ENCODE measurements at regions not wholly inside any gene's neighbourhood (a gene's known extent, or its start where the extent isn't known, plus 50 kb on each side); places are given as distances from the start of the nearest gene placed in this dataset.

GRCh38 chr3:40843208-40843624 is 318.5 kb downstream of the ZNF621 start:
- Histone ChIP-seq H3K27me3 (ENCODE audit: insufficient read depth, low read length) (peaks cover 4% of the 10 kb centered on the region), H2AFZ (ENCODE audit: low read depth, low read length) (no peak overlapping the region), H3K4me1 (ENCODE audit: insufficient read depth, low read length) (no peaks in the 10 kb centered on the region), H3K4me3 (ENCODE audit: insufficient read depth, low read depth, low read length) (no peak overlapping the region), H3K27ac (ENCODE audit: low read depth, low read length) (no peak overlapping the region), H3K79me2 (ENCODE audit: insufficient read depth, low read length) (no peaks in the 10 kb centered on the region), H3K9ac (ENCODE audit: low read length) (no peak overlapping the region), H3K4me2 (ENCODE audit: low read length) (no peak overlapping the region), H4K20me1 (ENCODE audit: insufficient read depth, low read length) (no peaks in the 10 kb centered on the region), H3K9me3 (ENCODE audit: insufficient read depth, low read depth, low read length) (no peaks in the 10 kb centered on the region), H3K36me3 (ENCODE audit: insufficient read depth, low read length) (no peaks in the 10 kb centered on the region)
- no peak for FAIRE-seq
- peaks cover 2% of the 10 kb centered on the region for H3K9me3 Mint-ChIP-seq (ENCODE audit: unreplicated experiment)
- no peak for TF ChIP-seq CTCF (IDR thresholded peaks at IDR 0.05; ENCODE audit: insufficient read depth, low read depth, low read length)
- no peak for TF ChIP-seq EZH2 (IDR thresholded peaks at IDR 0.05; ENCODE audit: insufficient read depth, low read length)
- no peak for DNase-seq (ENCODE audit: low read depth)
- peaks cover 2% of the 10 kb centered on the region for H3K27me3 Mint-ChIP-seq (ENCODE audit: low read depth, unreplicated experiment)
- peaks cover 18% of the 10 kb centered on the region for H3K4me1 Mint-ChIP-seq (ENCODE audit: low read depth, unreplicated experiment)
- H3K4me3 Mint-ChIP-seq (ENCODE audit: unreplicated experiment), result no peak overlapping the region
- no peaks in the 10 kb centered on the region for H3K36me3 Mint-ChIP-seq (ENCODE audit: low read depth, unreplicated experiment)
- no peak overlapping the region for H3K27ac Mint-ChIP-seq (ENCODE audit: unreplicated experiment)

GRCh38 chr3:40843851-40844548 is 319.2 kb downstream of the ZNF621 start:
- Mint-ChIP-seq H3K4me3 (ENCODE audit: unreplicated experiment) (no peak overlapping the region), H3K4me1 (ENCODE audit: low read depth, unreplicated experiment) (peaks cover 18% of the 10 kb centered on the region), H3K36me3 (ENCODE audit: low read depth, unreplicated experiment) (no peaks in the 10 kb centered on the region), H3K27me3 (ENCODE audit: low read depth, unreplicated experiment) (peaks cover 2% of the 10 kb centered on the region), H3K9me3 (ENCODE audit: unreplicated experiment) (peaks cover 2% of the 10 kb centered on the region), H3K27ac (ENCODE audit: unreplicated experiment) (no peak overlapping the region)
- Histone ChIP-seq H4K20me1 (ENCODE audit: insufficient read depth, low read length) (no peaks in the 10 kb centered on the region), H3K4me1 (ENCODE audit: insufficient read depth, low read length) (no peaks in the 10 kb centered on the region), H3K4me2 (ENCODE audit: low read length) (no peak overlapping the region), H3K9ac (ENCODE audit: low read length) (no peak overlapping the region), H3K27ac (ENCODE audit: low read depth, low read length) (no peak overlapping the region), H2AFZ (ENCODE audit: low read depth, low read length) (no peak overlapping the region), H3K79me2 (ENCODE audit: insufficient read depth, low read length) (no peaks in the 10 kb centered on the region), H3K27me3 (ENCODE audit: insufficient read depth, low read length) (peaks cover 4% of the 10 kb centered on the region), H3K4me3 (ENCODE audit: insufficient read depth, low read depth, low read length) (no peak overlapping the region), H3K36me3 (ENCODE audit: insufficient read depth, low read length) (no peaks in the 10 kb centered on the region), H3K9me3 (ENCODE audit: insufficient read depth, low read depth, low read length) (no peaks in the 10 kb centered on the region)
- no peak for FAIRE-seq
- TF ChIP-seq CTCF (IDR thresholded peaks at IDR 0.05; ENCODE audit: insufficient read depth, low read depth, low read length) (no peak), EZH2 (IDR thresholded peaks at IDR 0.05; ENCODE audit: insufficient read depth, low read length) (no peak)
- DNase-seq (ENCODE audit: low read depth), result no peak

- no peak for DNase-seq (ENCODE audit: low read depth)
- Mint-ChIP-seq H3K4me3 (ENCODE audit: unreplicated experiment) (no peak overlapping the region), H3K4me1 (ENCODE audit: low read depth, unreplicated experiment) (peaks cover 18% of the 10 kb centered on the region), H3K9me3 (ENCODE audit: unreplicated experiment) (peaks cover 2% of the 10 kb centered on the region), H3K27ac (ENCODE audit: unreplicated experiment) (no peak overlapping the region), H3K36me3 (ENCODE audit: low read depth, unreplicated experiment) (no peaks in the 10 kb centered on the region), H3K27me3 (ENCODE audit: low read depth, unreplicated experiment) (no peaks in the 10 kb centered on the region)
- no peaks in the 10 kb centered on the region for H3K9me3 ChIP-seq (ENCODE audit: insufficient read depth, low read depth, low read length)
- H4K20me1 ChIP-seq (ENCODE audit: insufficient read depth, low read length), result no peaks in the 10 kb centered on the region
- H2AFZ ChIP-seq (ENCODE audit: low read depth, low read length), result no peak overlapping the region
- no peak overlapping the region for H3K4me2 ChIP-seq (ENCODE audit: low read length)
- no peak for TF ChIP-seq EZH2 (IDR thresholded peaks at IDR 0.05; ENCODE audit: insufficient read depth, low read length)
- no peak for TF ChIP-seq CTCF (IDR thresholded peaks at IDR 0.05; ENCODE audit: insufficient read depth, low read depth, low read length)
- H3K9ac ChIP-seq (ENCODE audit: low read length), result no peak overlapping the region
- no peak overlapping the region for H3K27ac ChIP-seq (ENCODE audit: low read depth, low read length)
- H3K4me1 ChIP-seq (ENCODE audit: insufficient read depth, low read length), result no peaks in the 10 kb centered on the region
- H3K4me3 ChIP-seq (ENCODE audit: insufficient read depth, low read depth, low read length), result no peak overlapping the region
- no peaks in the 10 kb centered on the region for H3K36me3 ChIP-seq (ENCODE audit: insufficient read depth, low read length)
- H3K79me2 ChIP-seq (ENCODE audit: insufficient read depth, low read length), result no peaks in the 10 kb centered on the region
- no peak for FAIRE-seq
- H3K27me3 ChIP-seq (ENCODE audit: insufficient read depth, low read length), result peaks cover 4% of the 10 kb centered on the region
These were observed 320.1 kb downstream of the ZNF621 start for GRCh38 chr3:40844896-40845295.
